DMS153 treated with DMSO at 0.1 percent for 48 hours (cell line): ENCODE measurements at regions not wholly inside any gene's neighbourhood (a gene's known extent, or its start where the extent isn't known, plus 50 kb on each side); places are given as distances from the start of the nearest gene placed in this dataset.
A peak's percentile ranks its signal among the peaks of the same experiment; 100 is the strongest.
"Not testable (repeated sequence)": the region's sequence is repeated elsewhere in the genome, so short reads cannot be mapped to it uniquely, and the experiment has no call there.

ENCODE experiments used
- DNase-seq: peaks from one replicate; lab custom pipeline; 2025; ENCODE audit not compliant: unreplicated experiment; lab: John Stamatoyannopoulos, UW

DNA sequence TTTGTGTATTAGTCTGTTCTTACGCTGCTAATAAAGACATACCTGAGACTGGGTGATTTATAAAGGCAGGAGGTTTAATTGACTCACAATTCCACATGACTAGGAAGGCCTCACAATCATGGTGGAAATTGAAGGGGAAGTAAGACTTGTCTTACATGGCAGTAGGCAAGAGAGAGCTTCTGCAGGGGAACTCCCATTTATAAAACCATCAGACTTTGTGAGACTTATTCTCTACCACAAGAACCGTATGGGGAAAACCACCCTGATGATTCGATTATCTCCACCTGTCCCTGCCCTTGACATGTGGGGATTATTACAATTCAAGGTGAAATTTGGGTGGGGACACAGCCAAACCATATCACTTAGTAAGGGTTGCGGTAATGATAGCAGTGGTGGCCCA, 833.1 kb downstream of the FLRT2 start:
- DNase-seq: no peak

DNA sequence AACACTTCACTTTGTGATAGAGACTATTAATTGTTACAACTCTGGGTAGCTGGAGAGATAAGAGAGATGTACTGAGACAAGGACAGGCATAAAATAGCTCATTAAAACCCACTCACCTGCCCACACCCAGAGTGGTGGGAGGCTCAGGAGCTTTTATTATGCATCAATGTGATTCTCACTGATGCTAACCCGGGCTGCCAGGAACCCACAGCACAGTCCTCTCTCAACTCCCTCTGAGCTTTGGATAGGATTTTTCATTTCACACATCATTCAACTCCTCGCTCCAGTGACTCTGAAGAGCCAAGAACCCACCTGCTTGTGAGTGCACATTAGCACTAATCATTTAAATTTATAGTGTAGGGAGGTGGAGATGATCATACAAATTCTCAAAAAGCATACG, 827.9 kb downstream of the FLRT2 start:
- DNase-seq: no peak

DNA sequence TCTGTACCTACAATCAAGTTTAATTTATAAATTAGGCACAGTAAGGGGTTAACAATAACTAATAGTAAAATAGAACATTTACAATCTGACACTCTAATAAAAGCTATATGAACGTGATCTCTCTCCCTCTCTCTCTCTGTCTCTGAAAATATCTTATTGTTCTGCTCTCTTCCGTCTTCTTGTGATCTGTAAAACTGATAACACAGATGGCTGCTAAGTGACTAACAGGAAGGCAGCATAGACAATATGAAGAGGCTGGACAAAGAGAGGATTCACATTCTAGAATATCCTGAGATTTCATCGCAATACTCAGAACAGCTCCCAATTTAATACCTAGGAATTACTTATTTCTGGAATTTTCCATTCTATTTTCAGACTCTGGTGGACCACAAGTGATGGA, 827.2 kb downstream of the FLRT2 start:
- DNase-seq: no peak

DNA sequence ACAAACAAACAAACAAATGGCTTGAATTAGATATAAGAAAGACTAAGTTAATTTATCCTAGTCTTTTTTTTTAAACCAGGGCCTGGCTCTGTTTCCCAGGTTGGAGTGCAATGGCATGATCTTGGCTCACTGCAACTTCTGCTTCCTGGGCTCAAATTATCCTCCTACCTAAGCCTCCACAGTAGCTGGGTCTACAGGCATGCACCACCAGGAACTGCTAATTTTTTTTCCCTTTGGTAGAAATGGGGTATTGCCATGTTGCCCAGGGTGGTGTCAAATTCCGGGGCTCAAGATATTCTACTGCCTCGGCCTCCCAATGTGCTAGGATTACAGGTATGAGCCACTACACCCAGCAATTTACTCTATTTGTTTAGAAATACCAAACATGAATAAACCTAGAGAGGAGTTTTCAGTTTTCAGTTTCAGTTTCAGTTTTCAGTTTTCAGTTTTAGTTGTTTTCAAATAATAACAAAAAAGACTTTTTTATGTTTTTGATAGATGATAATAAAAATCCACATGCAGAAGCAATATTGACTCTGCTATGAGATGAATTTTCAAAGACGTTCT, 817.0 kb downstream of the FLRT2 start:
- no peak for DNase-seq

DNA sequence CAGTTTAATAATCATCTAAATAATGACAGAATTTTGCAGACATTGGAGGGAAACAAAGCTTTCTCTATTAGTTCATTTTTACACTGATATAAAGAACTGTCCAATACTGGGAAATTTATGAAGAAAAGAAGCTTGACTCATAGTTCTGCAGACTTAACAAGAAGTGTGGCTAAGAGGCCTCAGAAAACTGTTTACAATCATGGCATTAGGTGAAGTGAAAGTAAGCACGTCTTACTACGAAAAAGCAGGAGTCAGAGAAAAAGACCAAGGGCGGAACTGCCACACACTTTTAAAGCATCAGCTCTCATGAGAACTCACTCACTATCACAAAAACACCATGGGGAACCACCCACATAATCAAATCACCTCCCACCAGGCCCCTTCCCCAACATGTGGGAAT, 804.4 kb downstream of the FLRT2 start:
- no peak for DNase-seq

DNA sequence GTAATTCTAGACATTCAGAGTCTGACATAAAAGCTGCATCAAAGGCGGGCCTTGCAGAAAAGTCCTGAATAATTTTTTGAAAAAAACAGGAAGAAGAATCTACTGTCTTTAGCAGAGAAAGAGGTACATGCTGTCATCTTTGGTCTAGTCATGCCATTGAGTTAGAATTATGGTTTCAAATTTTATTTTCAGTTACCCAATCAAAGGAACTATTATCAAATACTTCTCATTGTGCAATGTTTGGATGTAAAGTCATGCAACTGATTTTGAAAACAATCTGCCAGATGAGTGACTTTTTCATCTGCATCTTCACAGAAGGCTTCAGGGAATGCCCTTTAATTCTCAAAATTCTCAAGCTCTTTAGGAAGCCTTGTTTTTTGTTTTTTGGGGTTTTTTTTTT, 803.5 kb downstream of the FLRT2 start:
- DNase-seq: no peak

DNA sequence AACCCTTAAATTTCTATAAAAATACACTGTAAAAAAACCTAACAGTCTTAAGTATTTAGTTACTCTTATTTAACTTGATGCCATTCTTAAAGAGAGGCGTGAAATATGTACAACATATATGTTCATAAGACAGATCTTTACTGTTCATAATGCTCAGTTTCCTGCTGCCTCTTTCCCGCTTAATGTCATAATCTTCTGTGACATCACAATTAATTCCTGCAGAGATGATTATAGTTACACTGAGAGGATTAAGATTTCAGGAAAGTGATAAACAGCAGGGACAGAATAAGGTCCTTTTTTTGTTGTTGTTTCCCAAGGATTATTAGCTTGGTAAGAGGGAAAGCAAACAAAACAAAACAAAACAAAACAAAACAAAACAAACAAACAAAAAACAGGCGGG, 801.4 kb downstream of the FLRT2 start:
- DNase-seq: no peak

DNA sequence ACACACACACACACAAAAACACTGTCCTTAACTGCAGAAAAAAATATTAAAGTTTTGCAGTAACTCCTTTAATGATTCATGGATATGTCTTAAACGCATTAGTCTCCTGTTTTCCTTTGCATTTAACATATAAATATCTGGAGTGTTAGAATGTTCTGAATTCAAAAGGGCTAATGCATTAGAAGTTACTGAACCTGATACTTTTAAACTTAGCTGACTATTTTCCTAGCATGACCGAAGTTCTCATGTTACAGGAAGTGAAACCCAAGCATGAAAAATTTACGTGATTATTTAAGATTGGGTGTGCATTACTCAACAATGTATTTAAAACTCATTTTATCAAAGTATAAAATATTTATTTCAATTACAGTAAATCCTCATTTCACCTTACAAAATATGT, 791.2 kb downstream of the FLRT2 start:
- no peak for DNase-seq

DNA sequence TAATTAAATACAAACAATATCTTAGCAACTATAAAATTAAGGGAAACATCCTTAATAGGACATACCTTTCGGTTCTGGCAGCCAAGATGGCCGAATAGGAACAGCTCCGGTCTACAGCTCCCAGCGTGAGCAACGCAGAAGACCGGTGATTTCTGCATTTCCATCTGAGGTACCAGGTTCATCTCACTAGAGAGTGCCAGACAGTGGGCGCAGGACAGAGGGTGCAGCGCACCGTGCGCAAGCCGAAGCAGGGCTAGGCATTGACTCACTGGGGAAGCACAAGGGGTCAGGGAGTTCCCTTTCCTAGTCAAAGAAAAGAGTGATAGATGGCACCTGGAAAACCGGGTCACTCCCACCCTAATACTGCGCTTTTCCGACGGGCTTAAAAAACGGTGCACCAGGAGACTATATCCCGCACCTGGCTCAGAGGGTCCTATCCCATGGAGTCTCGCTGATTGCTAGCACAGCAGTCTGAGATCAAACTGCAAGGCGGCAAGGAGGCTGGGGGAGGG, 782.3 kb downstream of the FLRT2 start:
- DNase-seq: not testable (repeated sequence)

DNA sequence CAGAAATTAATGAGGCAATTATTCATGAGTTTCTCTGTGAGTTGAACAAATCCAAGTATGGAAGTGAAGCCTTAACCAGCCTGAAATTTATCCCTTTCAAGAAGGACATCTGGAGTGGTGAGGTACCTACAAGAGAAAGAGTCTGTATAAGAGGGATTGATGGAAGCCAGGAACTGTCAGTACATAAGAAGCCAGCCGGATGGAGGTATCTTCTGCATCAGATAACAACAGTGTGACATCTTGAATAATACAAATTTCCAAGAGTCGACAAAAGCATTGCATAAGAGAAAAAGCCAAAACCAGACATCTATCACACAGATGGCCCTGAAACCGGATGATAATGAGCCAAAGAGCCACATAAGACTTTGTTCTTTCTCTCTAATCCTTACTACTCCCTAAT, 781.2 kb downstream of the FLRT2 start:
- DNase-seq: no peak

DNA sequence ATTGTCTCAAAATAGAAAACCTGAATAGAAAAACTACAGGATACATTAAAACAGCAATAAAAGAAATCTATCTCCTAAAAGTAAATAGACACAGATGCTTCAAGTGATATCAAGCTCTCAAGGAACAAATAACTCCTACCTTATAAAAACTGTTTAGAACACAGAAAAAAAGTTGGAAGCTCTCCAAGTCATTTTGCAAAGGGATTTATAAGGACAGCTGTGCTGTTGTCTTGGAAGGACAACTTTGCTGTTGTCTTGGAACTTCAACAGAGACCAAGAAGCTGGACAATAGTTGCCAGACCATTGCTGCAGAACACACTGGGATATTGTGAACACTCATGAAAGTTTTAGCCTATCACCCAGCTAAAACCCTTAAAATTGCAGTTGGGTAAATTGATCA, 780.7 kb downstream of the FLRT2 start:
- DNase-seq: no peak

DNA sequence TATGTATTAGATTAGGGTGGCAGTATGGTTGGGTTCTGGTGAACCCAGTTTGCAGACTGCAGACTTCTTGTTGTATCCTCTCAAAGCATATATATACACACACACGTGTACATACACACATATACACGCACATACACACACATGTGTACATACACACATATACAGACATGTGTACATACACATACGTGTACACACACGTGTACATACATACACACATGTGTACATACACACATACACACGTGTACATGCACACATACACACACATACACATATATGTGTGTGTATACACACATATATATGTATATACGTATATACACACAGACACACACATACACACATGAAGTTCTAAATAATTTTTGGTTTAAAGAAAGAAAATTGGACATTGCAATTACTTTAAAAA, 780.2 kb downstream of the FLRT2 start:
- no peak for DNase-seq

DNA sequence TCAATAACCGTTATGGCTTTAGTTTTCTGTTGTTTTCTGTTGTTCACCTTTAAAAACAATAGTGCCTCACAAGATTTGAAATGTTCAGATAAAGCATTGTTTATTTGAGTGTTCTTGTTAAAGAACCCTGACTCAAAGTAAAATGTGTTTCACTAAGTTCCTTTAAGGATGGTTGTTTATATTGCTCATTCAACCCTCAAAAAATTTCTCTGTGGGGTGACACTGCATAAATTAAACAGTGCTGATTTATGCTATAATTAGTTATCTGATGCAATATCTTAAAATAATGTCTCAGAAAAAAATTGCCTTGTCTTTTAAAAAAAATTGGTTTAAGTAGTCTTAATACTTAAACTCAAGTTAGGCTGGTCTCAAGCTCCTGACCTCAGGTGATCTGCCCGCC, 775.1 kb downstream of the FLRT2 start:
- no peak for DNase-seq

DNA sequence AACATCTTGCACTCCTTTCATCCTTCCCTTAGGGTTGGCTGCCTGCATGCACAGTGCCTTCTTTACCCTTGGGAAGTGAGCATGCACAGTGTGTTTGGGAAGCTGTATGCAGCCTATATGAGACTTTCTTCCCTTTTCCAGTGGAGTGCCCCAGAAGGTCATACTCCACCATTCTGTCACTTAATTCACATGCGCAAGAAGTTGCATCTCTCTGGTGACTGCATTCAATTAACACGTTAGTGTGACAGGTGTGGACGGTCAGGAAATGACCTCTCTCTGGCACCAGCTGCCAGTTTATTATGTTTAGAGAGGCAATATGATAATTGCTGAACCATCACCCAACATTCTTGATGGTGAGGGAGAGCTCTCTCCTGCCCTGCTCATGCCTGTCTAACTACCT, 770.0 kb downstream of the FLRT2 start:
- peak; percentile 86 for DNase-seq

DNA sequence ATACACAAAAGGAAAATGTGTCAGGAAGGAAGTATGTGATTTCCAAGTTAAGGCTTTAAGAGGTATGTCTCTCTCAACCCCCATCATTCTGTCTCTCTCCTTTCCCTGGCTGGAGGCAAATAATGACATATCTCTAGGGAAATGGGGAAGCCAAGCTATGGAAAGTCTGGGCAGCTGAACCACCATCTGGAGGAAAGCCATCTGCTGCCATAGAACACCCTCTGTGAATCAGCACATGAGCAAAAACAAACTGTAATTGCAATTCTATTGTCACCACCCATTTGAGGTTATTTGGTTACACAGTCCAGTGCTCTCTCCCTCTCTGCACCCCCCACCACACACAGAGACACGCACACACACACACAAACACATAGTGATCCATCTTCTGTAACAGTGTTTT, 766.2 kb downstream of the FLRT2 start:
- peak; percentile 90 for DNase-seq

DNA sequence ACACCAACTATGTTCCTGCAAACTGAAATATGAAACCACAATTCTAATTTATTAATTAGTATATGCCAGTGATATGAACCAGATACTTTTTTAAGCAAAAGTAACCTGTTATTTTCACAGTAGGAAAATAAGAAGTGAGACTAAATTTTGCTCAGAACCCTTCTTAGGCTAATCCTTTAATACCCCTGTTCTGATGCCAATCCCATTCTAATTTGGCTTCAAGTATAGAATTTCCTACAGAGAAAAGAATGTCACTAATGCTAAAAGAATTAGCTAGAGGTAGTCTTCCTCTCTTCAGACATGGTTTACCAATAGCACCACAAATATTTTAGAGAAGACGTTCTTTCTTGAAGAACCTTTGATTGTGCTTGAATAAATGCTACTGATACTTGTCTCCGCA, 758.4 kb downstream of the FLRT2 start:
- no peak for DNase-seq

DNA sequence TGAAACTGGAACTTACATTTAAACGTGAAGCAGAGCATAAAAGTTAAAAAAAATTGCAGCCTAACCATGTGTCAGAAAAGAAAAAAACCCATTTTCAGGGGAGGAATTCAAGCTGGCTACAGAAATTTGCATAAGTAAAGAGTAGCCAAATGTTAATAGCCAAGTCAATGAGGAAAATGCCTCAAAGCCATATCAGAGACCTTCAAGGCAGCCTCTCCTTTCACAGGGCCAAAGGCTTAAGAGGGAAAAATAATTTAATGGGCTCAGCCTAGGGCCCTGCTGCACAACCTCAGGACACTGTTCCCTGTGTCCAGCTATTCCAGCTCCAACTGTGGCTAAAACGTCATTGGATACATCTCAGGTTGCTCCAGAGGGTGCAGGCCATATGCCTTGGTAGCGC, 749.5 kb downstream of the FLRT2 start:
- no peak for DNase-seq

DNA sequence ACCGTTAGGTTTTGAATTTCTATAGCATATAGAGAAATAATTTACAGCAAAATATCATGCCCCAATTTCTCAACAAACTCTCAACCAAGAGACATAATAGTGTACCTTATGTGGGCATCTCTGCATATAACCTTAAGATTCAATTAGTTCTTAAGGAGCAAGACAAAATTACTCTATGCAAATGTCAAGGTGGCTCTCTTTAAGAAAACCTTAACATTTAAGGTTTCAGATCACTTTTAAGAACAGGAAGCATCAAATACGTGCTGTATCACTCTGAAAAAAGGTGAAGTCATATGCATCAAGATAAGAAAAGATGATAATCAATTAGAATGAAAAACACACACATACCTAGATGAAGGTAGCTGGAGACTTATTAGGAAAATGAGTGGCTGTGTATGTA, 728.0 kb downstream of the FLRT2 start:
- no peak for DNase-seq

DNA sequence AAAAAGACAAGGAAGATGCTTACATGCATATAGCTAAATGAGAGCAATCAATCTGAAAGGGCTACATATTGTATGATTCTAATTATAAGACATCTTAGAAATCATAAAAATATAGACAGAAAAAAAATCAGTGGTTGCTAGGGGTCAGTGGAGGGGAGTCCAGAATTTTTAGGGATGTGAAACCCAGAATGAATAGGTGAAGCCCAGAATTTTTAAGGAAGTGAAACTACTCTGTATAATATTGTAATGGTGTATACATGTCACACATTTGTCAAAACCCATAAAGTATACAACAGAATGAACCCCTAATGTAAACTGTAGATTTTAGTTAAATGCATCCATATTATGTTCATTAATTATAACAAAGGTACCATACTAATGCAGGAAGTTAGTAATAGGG, 713.2 kb downstream of the FLRT2 start:
- DNase-seq: no peak

DNA sequence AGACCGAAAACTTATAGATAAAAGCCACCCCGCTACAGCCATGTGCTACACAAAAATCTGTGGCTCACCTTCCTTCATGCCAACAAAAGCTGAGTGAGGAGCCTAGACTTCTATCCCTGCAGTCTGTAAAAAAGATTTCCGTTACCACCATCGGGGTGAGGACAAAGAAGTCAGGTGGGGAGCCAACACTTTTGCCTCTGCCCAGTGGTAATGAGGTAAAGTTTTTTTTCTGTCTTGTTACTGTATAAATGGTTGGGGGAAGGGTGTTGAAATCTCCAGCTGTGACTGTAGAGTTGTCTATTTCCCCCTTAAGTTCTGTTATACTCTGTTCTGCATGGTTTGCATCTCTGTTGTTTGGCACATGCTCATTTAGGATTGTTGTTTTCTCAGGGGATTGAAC, 707.8 kb downstream of the FLRT2 start:
- DNase-seq: no peak

DNA sequence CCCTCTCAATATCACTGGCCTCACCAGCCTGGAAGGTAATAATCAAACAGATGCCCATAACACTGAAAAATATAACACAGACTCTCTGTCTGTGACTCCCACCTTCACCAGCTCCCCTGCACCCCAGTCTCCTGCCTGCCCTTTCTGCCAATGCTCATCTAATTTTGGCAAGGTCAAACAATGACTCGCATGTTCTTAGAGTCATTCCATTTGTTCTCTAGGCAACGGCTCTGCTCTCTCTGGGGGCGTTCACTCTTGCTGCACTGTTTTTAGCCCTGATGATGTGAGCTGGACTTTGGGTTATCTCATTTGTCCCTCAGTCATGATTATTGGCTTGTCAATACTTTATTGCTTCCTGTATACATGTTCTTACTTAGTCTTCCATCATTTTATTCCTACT, 691.8 kb downstream of the FLRT2 start:
- DNase-seq: no peak

DNA sequence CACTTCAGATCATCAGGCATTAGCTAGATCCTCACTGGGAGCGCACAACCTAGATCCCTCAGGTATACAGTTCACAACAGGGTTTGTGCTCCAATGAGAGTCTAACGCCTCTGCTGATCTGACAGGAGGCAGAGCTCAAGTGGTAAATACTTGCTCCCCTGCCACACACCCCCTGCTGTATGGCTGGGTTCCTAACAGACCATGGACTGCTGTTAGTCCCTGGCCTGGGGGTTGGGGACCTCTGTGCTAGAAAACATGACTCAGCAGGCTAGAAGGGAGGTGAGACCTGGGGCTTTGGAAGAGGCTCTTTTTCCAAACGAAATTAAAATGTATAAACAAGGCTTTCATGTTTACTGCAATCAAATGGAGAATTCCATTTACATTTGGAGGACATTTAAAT, 691.1 kb downstream of the FLRT2 start:
- no peak for DNase-seq

DNA sequence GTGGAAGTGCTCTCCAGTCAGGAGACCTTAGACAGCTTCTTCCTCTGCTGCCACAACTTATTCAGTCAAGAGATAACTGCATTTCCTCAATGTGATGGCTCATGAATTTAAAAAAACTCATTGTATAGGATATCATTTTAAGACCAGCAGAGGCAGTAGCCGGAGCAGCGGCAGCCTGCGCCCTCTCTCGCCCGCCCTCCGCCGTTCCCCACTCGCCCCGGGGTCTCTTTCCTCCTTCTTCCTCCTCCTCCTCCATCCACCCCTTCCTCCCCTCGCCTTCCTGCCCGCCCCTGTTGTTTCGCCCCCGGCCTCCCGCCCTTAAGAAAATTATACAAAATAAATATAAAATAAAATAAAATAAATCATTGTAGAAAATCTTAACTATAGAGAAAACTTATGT, 687.6 kb downstream of the FLRT2 start:
- no peak for DNase-seq

DNA sequence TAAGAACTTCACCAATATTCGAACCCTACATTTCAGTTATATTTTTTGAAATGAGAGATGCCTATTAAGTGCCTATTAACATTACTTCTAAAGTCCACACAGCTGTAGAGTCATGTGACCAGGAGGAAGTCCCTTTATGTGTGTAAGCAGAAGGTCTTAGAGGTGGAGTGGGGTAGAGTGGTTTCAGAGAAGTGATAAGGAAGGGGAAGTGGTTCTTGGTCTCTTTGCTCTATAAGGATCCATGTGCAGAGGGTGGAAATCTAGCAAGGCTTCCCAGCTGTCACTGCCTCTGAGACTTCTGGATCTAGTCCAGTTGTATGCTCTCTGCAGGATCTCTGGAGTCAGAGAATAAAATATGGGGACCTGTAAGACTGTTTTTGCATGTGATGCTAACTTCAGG, 673.9 kb downstream of the FLRT2 start:
- DNase-seq: no peak
